Left ventricle myocardium inferior (tissue), 1 donor: ENCODE measurements at regions not wholly inside any gene's neighbourhood (a gene's known extent, or its start where the extent isn't known, plus 50 kb on each side); places are given as distances from the start of the nearest gene placed in this dataset.

Experiments used
- DNase-seq: peaks from one replicate; pipeline ENCODE4 v3.0.0-alpha.2; 2020
- H3K27ac ChIP-seq: fragments of 200-600 bp; replicated peaks from 2 replicates; pipeline ENCODE4 v1.8.0; 2021
- H3K27me3 ChIP-seq: fragments of 200-600 bp; 2 replicates; pipeline ENCODE4 v1.8.0; 2021; ENCODE audit warnings: low read depth
- H3K36me3 ChIP-seq: fragments of 200-600 bp; 2 replicates; pipeline ENCODE4 v1.8.0; 2021
- H3K4me1 ChIP-seq: fragments of 200-600 bp; 2 replicates; pipeline ENCODE4 v1.8.0; 2021
- H3K4me3 ChIP-seq: fragments of 200-600 bp; 2 replicates; pipeline ENCODE4 v1.8.0; 2021; ENCODE audit warnings: mild to moderate bottlenecking, moderate library complexity
- H3K9me3 ChIP-seq: fragments of 200-600 bp; replicated peaks from 2 replicates; pipeline ENCODE4 v1.8.0; 2021
- intact Hi-C: fragments of 100-400 bp; cut with micrococcal nuclease; formaldehyde crosslinking; loops from one replicate; pipeline ENCODE4 v1.11.0; 2022
- TF ChIP-seq, protein P1 (sequence below): fragments of 200-600 bp; IDR thresholded peaks from 2 replicates; pipeline ENCODE4 v1.8.0; 2021; ENCODE audit warnings: antibody characterized with exemption, mild to moderate bottlenecking, borderline replicate concordance
- donor health status: DM: no; HTN: yes; CAD: no; lungs with severe emphysema.

DNA sequence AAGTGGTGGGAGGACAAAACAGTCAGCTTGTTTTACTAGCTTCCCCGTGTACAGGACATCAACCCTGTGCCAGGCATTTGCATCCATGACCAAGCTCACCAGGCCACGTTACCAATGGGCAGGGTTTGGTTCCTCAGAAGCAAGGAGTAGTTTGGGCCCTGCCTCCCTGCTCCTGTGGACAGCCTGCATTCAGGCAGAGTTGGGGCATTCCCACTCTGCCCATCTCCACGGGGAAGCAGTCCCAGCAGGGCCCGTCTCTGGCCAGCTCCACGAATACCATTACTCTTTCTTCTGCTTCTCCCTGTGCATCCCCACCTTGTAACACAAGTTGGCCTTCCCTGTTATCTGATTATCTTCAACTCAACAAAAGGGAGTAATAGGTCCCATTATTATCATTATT is 54.0 kb upstream of the RIOK3 start:
- no peak for DNase-seq
- H3K27me3 ChIP-seq, result no peaks in the 10 kb centered on the region
- no peak overlapping the region for H3K27ac ChIP-seq
- no peaks in the 10 kb centered on the region for H3K36me3 ChIP-seq
- no peak overlapping the region for H3K4me3 ChIP-seq
- no peaks in the 10 kb centered on the region for H3K9me3 ChIP-seq
- intact Hi-C loops, result no loop called here
- H3K4me1 ChIP-seq, result peaks cover 6% of the 10 kb centered on the region
- TF ChIP-seq, protein P1, sequence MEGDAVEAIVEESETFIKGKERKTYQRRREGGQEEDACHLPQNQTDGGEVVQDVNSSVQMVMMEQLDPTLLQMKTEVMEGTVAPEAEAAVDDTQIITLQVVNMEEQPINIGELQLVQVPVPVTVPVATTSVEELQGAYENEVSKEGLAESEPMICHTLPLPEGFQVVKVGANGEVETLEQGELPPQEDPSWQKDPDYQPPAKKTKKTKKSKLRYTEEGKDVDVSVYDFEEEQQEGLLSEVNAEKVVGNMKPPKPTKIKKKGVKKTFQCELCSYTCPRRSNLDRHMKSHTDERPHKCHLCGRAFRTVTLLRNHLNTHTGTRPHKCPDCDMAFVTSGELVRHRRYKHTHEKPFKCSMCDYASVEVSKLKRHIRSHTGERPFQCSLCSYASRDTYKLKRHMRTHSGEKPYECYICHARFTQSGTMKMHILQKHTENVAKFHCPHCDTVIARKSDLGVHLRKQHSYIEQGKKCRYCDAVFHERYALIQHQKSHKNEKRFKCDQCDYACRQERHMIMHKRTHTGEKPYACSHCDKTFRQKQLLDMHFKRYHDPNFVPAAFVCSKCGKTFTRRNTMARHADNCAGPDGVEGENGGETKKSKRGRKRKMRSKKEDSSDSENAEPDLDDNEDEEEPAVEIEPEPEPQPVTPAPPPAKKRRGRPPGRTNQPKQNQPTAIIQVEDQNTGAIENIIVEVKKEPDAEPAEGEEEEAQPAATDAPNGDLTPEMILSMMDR, result no peak

DNA sequence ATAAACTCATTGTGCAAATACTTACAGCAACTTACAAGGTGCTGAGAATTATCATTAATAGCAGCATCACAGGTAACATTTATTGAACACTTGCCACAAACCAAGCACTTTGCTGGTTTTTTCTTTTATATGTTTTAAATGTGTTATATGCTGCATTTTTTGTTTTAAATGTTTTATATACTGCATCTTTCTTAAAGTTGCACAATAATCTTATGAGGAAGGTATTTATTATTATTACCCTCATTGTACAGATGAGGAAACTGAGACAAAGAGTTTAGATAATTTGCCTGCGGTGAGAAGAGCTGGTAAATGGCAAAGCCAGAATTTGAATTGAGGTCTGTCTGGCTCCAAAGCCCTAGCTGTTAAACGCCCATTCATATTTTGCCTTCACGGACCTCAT is 52.2 kb upstream of the RIOK3 start:
- no peak overlapping the region for H3K27ac ChIP-seq
- no peak for DNase-seq
- no peak overlapping the region for H3K4me3 ChIP-seq
- H3K9me3 ChIP-seq, result no peaks in the 10 kb centered on the region
- TF ChIP-seq, protein P1, result no peak
- H3K36me3 ChIP-seq, result no peaks in the 10 kb centered on the region
- peaks cover 6% of the 10 kb centered on the region for H3K4me1 ChIP-seq
- intact Hi-C loops, result no loop called here
- H3K27me3 ChIP-seq, result no peaks in the 10 kb centered on the region

DNA sequence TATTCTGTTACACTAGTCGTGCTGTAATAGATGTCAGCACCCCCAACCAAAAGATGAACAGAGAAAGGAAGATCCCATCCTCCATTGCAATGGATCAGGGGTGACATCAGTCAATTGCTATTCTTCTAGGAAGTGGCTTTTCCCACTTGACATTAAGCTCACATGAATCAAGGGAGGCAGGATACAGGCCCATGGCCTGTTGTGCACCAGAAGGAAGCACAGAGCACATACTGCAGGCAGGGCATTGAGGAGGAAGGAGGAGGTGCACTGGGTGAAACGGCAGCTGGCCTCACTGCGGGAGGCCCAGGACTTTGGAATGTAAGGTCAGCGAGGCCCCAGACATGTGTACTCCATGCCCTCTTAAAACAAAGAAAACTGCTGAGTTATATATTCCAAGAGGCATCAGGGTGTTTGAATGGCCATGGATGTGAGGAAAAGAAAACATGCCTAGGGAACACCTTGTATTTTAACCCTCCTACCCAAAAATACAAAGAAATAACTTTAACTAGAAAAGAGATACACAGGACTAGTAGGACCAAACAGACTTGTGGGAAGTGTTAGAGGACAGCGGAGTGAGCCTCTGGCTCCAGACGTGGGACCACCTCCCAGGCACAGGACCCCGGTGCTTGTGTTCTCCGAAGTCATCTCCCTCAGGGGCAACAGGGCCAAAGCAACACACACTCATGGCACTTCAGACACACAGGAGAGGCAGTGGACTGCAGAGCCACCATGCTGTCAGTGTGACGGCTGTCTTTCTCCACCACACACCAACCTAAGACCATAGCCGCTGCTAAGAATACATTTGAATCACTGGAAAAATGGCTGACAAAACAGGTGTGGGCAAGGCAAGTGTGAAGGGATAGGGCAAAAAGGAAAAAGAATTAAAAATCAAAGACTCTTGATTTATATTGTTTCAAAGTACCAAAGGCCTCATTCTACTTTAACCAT is 51.4 kb upstream of the RIOK3 start:
- Histone ChIP-seq H3K27ac (no peak overlapping the region), H3K27me3 (no peaks in the 10 kb centered on the region), H3K36me3 (no peaks in the 10 kb centered on the region), H3K9me3 (no peaks in the 10 kb centered on the region), H3K4me1 (peaks cover 6% of the 10 kb centered on the region), H3K4me3 (no peak overlapping the region)
- TF ChIP-seq, protein P1, result no peak
- intact Hi-C loops, result no loop called here
- no peak for DNase-seq
